AG04449 (cell line): ENCODE measurements at regions not wholly inside any gene's neighbourhood (a gene's known extent, or its start where the extent isn't known, plus 50 kb on each side); places are given as distances from the start of the nearest gene placed in this dataset.

ENCODE experiments used
- CTCF ChIA-PET: fragments of 350-600 bp; formaldehyde crosslinking; extraction: SDS; loops from one replicate; lab custom pipeline; 2021; ENCODE audit warnings: antibody characterized with exemption; lab: Yijun Ruan, JAX
- POLR2A ChIA-PET: fragments of 400-600, 350-600 bp; formaldehyde crosslinking; extraction: SDS; loops from one replicate; lab custom pipeline; 2020; ENCODE audit warnings: antibody characterized with exemption, inconsistent platforms; lab: Yijun Ruan, JAX
- DNase-seq: peaks from one replicate; pipeline ENCODE4 v3.0.0-alpha.2; 2010; ENCODE audit warnings: low read depth, low spot score
- H3K4me3 ChIP-seq: 2 replicates; pipeline ENCODE4 v1.5.1; 2011; ENCODE audit warnings: low read depth, mild to moderate bottlenecking, control low read depth, low read length
- TF ChIP-seq, protein P1 (sequence below): IDR thresholded peaks from one replicate; pipeline ENCODE4 v1.5.1; 2011; ENCODE audit warnings: mild to moderate bottlenecking, moderate library complexity, low read length, control low read depth, inconsistent platforms; ENCODE audit not compliant: insufficient read depth; ENCODE audit errors: missing control alignments

DNA sequence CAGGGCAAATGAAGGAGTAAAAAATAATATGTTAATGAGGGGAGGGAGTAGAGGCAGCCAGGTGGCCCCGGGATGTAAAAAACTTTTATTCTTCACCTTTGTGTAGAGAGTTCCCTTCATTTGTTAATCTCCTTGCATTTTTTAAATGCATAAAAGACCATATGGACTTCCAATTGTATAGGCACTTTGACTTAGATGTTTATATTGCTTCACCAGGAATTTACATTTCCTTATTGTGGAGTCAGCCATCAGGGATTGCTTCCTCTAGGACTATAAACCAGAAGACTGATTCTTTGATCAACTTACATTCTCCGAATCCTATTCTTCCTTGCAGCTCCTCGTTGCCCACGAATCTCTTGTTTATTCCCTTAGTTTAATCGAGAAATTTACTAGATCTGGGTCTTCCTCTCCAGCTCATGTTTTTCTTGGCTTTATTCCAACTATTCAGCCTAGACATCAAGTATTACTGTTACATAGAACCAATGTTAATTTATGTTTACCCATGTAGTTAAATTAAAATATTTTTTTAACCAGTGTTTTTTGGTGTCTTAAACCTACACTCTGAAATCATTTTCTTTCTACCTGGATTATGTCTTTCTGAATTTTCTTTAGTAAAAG is 1187.0 kb upstream of the SLC10A2 start:
- POLR2A ChIA-PET = no interaction called here
- no peak overlapping the region for H3K4me3 ChIP-seq
- TF ChIP-seq, protein P1, sequence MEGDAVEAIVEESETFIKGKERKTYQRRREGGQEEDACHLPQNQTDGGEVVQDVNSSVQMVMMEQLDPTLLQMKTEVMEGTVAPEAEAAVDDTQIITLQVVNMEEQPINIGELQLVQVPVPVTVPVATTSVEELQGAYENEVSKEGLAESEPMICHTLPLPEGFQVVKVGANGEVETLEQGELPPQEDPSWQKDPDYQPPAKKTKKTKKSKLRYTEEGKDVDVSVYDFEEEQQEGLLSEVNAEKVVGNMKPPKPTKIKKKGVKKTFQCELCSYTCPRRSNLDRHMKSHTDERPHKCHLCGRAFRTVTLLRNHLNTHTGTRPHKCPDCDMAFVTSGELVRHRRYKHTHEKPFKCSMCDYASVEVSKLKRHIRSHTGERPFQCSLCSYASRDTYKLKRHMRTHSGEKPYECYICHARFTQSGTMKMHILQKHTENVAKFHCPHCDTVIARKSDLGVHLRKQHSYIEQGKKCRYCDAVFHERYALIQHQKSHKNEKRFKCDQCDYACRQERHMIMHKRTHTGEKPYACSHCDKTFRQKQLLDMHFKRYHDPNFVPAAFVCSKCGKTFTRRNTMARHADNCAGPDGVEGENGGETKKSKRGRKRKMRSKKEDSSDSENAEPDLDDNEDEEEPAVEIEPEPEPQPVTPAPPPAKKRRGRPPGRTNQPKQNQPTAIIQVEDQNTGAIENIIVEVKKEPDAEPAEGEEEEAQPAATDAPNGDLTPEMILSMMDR = no peak
- CTCF ChIA-PET = no interaction called here
- DNase-seq = no peak

DNA sequence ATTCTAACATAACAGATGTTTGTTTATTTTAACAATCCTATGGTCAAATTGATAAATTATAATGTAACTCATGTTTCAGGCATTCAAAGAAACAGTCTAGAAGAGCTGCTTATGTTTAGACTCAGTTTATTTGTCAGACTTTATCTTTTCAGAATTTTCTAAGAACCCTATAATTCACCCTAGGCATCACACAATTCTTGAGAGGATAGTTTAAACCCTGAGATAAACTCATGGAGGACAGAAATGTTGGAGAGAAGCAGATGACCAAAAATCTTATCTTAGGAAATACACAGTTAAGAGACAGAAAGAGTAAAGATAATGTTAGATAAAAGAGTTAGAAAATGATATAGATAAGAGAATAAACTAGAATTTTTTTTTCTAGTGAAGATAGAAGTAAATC is 1185.7 kb upstream of the SLC10A2 start:
- TF ChIP-seq, protein P1 = no peak
- CTCF ChIA-PET = no interaction called here
- POLR2A ChIA-PET = no interaction called here
- no peak for DNase-seq
- no peak overlapping the region for H3K4me3 ChIP-seq

DNA sequence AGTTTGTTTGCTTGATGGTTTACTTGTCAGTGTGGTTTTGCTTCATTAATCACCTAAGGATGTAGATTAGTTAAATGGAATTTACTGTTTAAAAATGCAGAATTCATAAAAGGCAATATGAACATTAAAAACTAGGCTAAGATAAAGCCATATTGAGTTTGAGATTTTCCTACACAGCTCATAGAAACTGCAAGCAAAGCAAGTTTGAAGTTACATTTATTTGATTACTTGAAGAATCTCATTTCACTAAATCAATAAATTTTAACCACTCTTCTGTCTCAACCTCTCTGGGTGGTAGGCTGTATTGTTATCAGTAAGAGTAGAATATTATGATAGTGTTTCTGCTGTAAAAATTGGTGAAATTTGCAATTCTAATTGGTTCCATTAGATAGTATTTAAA is 1180.7 kb upstream of the SLC10A2 start:
- POLR2A ChIA-PET = no interaction called here
- no peak overlapping the region for H3K4me3 ChIP-seq
- CTCF ChIA-PET = no interaction called here
- TF ChIP-seq, protein P1 = no peak
- no peak for DNase-seq

DNA sequence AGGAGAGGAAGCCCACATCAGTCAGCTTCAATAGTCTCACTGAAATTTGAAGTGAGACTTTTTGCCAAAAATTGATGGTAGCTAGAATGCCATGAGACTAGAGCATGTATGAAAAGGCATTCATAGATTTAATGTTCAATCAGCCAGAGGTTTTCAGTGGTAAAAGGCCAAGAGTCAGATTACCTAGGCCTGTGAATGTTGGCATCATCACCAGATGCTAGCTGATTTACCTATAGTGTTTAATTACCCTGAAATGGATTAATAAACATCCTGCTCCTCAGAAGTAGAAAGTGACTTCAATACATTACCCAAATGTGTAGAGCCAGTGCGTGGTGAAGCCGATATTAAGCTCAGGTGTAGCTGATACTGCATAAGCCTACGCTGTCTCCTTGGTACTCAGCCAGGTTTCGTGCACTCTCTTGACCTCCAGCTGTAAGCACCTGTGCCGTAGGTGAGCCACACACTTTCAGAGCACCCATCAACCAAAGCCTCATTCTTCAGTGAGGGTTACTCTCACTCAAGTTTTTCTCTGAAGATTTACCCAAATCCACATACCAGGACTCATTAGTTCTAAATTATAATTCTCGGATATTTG is 1140.3 kb upstream of the SLC10A2 start:
- no peak overlapping the region for H3K4me3 ChIP-seq
- CTCF ChIA-PET = no interaction called here
- TF ChIP-seq, protein P1 = no peak
- POLR2A ChIA-PET = no interaction called here
- DNase-seq = no peak

DNA sequence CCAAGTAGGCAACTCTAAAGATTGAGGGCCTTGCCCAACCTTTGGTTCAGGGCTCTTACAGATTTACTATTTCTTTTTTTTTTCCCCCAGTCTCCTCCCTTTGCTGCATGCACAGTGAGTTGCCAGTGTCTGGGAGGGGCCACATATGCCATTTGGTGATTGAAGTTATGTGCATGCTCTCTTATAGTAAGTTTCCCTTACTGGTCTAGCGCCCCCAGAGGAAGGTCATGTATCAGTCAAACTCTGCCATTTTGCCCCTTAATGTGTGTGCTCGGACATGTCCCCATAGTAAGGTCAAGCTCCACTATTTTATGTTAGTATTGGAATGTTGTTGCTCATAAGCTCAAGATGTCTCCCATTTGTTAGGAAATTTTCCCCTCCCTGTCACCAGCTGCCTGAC is 1138.0 kb upstream of the SLC10A2 start:
- ChIA-PET POLR2A (no interaction called here), CTCF (no interaction called here)
- DNase-seq = no peak
- no peak overlapping the region for H3K4me3 ChIP-seq
- TF ChIP-seq, protein P1 = no peak

DNA sequence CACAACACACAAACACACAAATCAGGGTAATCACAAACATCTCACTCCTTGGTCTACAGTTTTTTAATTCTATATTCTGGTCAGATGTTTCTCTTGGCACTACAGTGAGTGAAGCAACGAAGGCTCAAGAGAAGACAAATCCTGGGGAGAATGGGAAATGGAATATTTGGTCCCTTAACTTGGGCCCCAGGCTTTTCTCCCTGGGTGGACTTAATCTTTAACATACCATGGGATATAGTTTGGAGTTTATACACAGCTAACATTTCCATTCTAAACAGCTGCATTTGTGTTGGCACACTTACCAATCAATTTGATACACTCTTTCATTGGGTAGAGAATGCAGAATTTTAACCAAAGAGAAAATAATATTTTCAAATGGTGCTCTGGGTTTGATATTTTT is 1132.6 kb upstream of the SLC10A2 start:
- DNase-seq = no peak
- no peak overlapping the region for H3K4me3 ChIP-seq
- TF ChIP-seq, protein P1 = no peak
- ChIA-PET POLR2A (no interaction called here), CTCF (no interaction called here)
